ENCODE measurements at regions not wholly inside any gene's neighbourhood (a gene's known extent, or its start where the extent isn't known, plus 50 kb on each side); places are given as distances from the start of the nearest gene placed in this dataset.

- H3K9me3 Mint-ChIP-seq: peaks cover 5% of the 10 kb centered on the region
- H3K4me3 Mint-ChIP-seq: no peak overlapping the region
- no peak for DNase-seq
Measured at GRCh38 chr5:159533197-159533596, 202.9 kb upstream of the IL12B start.

GRCh38 chr5:159536166-159536565 lies 205.9 kb upstream of the IL12B start:
- ATAC-seq (no peak), DNase-seq (no peak)
- no peaks in the 10 kb centered on the region for H3K9me3 Mint-ChIP-seq
- no peaks in the 10 kb centered on the region for H3K36me3 Mint-ChIP-seq (ENCODE audit: insufficient read depth)
- no peak overlapping the region for H3K4me3 Mint-ChIP-seq
- H3K4me1 Mint-ChIP-seq (ENCODE audit: low read depth): no peaks in the 10 kb centered on the region
- H3K27me3 Mint-ChIP-seq (ENCODE audit: low read depth): peaks cover 8% of the 10 kb centered on the region

More at GRCh38 chr5:159533197-159533596, 202.9 kb upstream of the IL12B start:
- ATAC-seq: no peak
- H3K4me1 Mint-ChIP-seq (ENCODE audit: low read depth): no peaks in the 10 kb centered on the region
- no peaks in the 10 kb centered on the region for H3K36me3 Mint-ChIP-seq (ENCODE audit: insufficient read depth)
- H3K27me3 Mint-ChIP-seq (ENCODE audit: low read depth): peaks cover 8% of the 10 kb centered on the region

- Mint-ChIP-seq H3K27me3 (ENCODE audit: low read depth) (peaks cover 8% of the 10 kb centered on the region), H3K4me1 (ENCODE audit: low read depth) (no peaks in the 10 kb centered on the region), H3K4me3 (no peak overlapping the region), H3K9me3 (no peaks in the 10 kb centered on the region), H3K36me3 (ENCODE audit: insufficient read depth) (no peaks in the 10 kb centered on the region)
- DNase-seq (no peak), ATAC-seq (no peak)
Measured at GRCh38 chr5:159536646-159537045, 206.4 kb upstream of the IL12B start.

GRCh38 chr5:159539678-159540077 lies 209.4 kb upstream of the IL12B start:
- H3K4me3 Mint-ChIP-seq: no peak overlapping the region
- DNase-seq (no peak), ATAC-seq (no peak)
- H3K27me3 Mint-ChIP-seq (ENCODE audit: low read depth): peaks cover 13% of the 10 kb centered on the region
- no peaks in the 10 kb centered on the region for H3K4me1 Mint-ChIP-seq (ENCODE audit: low read depth)
- H3K36me3 Mint-ChIP-seq (ENCODE audit: insufficient read depth): no peaks in the 10 kb centered on the region
- peaks cover 6% of the 10 kb centered on the region for H3K9me3 Mint-ChIP-seq

- ATAC-seq: no peak
- peaks cover 12% of the 10 kb centered on the region for H3K9me3 Mint-ChIP-seq
- DNase-seq: no peak
- H3K4me1 Mint-ChIP-seq (ENCODE audit: low read depth): no peaks in the 10 kb centered on the region
- peaks cover 11% of the 10 kb centered on the region for H3K27me3 Mint-ChIP-seq (ENCODE audit: low read depth)
- H3K4me3 Mint-ChIP-seq: no peak overlapping the region
- peaks cover 2% of the 10 kb centered on the region for H3K36me3 Mint-ChIP-seq (ENCODE audit: insufficient read depth)
Measured at GRCh38 chr5:159543326-159543725, 213.0 kb upstream of the IL12B start.

- ATAC-seq (no peak), DNase-seq (no peak)
- Mint-ChIP-seq H3K36me3 (ENCODE audit: insufficient read depth) (peaks cover 2% of the 10 kb centered on the region), H3K4me1 (ENCODE audit: low read depth) (no peaks in the 10 kb centered on the region), H3K27me3 (ENCODE audit: low read depth) (peaks cover 11% of the 10 kb centered on the region), H3K9me3 (peaks cover 12% of the 10 kb centered on the region), H3K4me3 (no peak overlapping the region)
Measured at GRCh38 chr5:159545156-159545555, 214.9 kb upstream of the IL12B start.

GRCh38 chr5:159547466-159548195 lies 217.3 kb upstream of the IL12B start:
- Mint-ChIP-seq H3K36me3 (ENCODE audit: insufficient read depth) (peaks cover 2% of the 10 kb centered on the region), H3K9me3 (peaks cover 7% of the 10 kb centered on the region), H3K27me3 (ENCODE audit: low read depth) (peaks cover 6% of the 10 kb centered on the region), H3K4me1 (ENCODE audit: low read depth) (no peaks in the 10 kb centered on the region), H3K4me3 (no peak overlapping the region)
- DNase-seq (no peak), ATAC-seq (no peak)

GRCh38 chr5:159548517-159548916 lies 218.2 kb upstream of the IL12B start:
- Mint-ChIP-seq H3K36me3 (ENCODE audit: insufficient read depth) (peaks cover 2% of the 10 kb centered on the region), H3K4me3 (no peak overlapping the region), H3K9me3 (peaks cover 7% of the 10 kb centered on the region), H3K4me1 (ENCODE audit: low read depth) (no peaks in the 10 kb centered on the region), H3K27me3 (ENCODE audit: low read depth) (peaks cover 6% of the 10 kb centered on the region)
- no peak for DNase-seq
- ATAC-seq: no peak

- DNase-seq (no peak), ATAC-seq (no peak)
- H3K36me3 Mint-ChIP-seq (ENCODE audit: insufficient read depth): peaks cover 2% of the 10 kb centered on the region
- H3K4me3 Mint-ChIP-seq: no peak overlapping the region
- H3K9me3 Mint-ChIP-seq: peaks cover 7% of the 10 kb centered on the region
- no peaks in the 10 kb centered on the region for H3K4me1 Mint-ChIP-seq (ENCODE audit: low read depth)
- H3K27me3 Mint-ChIP-seq (ENCODE audit: low read depth): peaks cover 6% of the 10 kb centered on the region
Measured at GRCh38 chr5:159549046-159549445, 218.8 kb upstream of the IL12B start.

GRCh38 chr5:159550951-159551350 lies 220.7 kb upstream of the IL12B start:
- ATAC-seq (no peak), DNase-seq (no peak)
- Mint-ChIP-seq H3K4me3 (no peak overlapping the region), H3K27me3 (ENCODE audit: low read depth) (peaks cover 6% of the 10 kb centered on the region), H3K9me3 (peaks cover 7% of the 10 kb centered on the region), H3K4me1 (ENCODE audit: low read depth) (no peaks in the 10 kb centered on the region), H3K36me3 (ENCODE audit: insufficient read depth) (peaks cover 2% of the 10 kb centered on the region)

GRCh38 chr5:159552751-159553150 lies 222.5 kb upstream of the IL12B start:
- ATAC-seq (no peak), DNase-seq (no peak)
- Mint-ChIP-seq H3K27me3 (ENCODE audit: low read depth) (peaks cover 3% of the 10 kb centered on the region), H3K36me3 (ENCODE audit: insufficient read depth) (no peaks in the 10 kb centered on the region), H3K4me1 (ENCODE audit: low read depth) (no peaks in the 10 kb centered on the region), H3K9me3 (no peaks in the 10 kb centered on the region), H3K4me3 (no peak overlapping the region)

- no peaks in the 10 kb centered on the region for H3K4me1 Mint-ChIP-seq (ENCODE audit: low read depth)
- DNase-seq (no peak), ATAC-seq (no peak)
- no peaks in the 10 kb centered on the region for H3K36me3 Mint-ChIP-seq (ENCODE audit: insufficient read depth)
- H3K9me3 Mint-ChIP-seq: no peaks in the 10 kb centered on the region
- peaks cover under 1% of the 10 kb centered on the region for H3K27me3 Mint-ChIP-seq (ENCODE audit: low read depth)
- H3K4me3 Mint-ChIP-seq: no peak overlapping the region
Measured at GRCh38 chr5:159553792-159554191, 223.5 kb upstream of the IL12B start.

GRCh38 chr5:159555084-159555483 lies 224.8 kb upstream of the IL12B start:
- DNase-seq (no peak), ATAC-seq (no peak)
- Mint-ChIP-seq H3K4me3 (no peak overlapping the region), H3K27me3 (ENCODE audit: low read depth) (peaks cover 7% of the 10 kb centered on the region), H3K4me1 (ENCODE audit: low read depth) (no peaks in the 10 kb centered on the region), H3K9me3 (no peaks in the 10 kb centered on the region), H3K36me3 (ENCODE audit: insufficient read depth) (no peaks in the 10 kb centered on the region)

GRCh38 chr5:159559337-159559736 lies 229.1 kb upstream of the IL12B start:
- no peaks in the 10 kb centered on the region for H3K9me3 Mint-ChIP-seq
- no peak for ATAC-seq
- peaks cover 17% of the 10 kb centered on the region for H3K27me3 Mint-ChIP-seq (ENCODE audit: low read depth)

GRCh38 chr5:159560088-159560487 lies 229.8 kb upstream of the IL12B start:
- H3K36me3 Mint-ChIP-seq (ENCODE audit: insufficient read depth): no peaks in the 10 kb centered on the region
- DNase-seq (no peak), ATAC-seq (no peak)
- peaks cover 17% of the 10 kb centered on the region for H3K27me3 Mint-ChIP-seq (ENCODE audit: low read depth)
- H3K9me3 Mint-ChIP-seq: no peaks in the 10 kb centered on the region
- H3K4me1 Mint-ChIP-seq (ENCODE audit: low read depth): no peaks in the 10 kb centered on the region
- H3K4me3 Mint-ChIP-seq: no peak overlapping the region

More at GRCh38 chr5:159559337-159559736, 229.1 kb upstream of the IL12B start:
- Mint-ChIP-seq H3K36me3 (ENCODE audit: insufficient read depth) (no peaks in the 10 kb centered on the region), H3K4me1 (ENCODE audit: low read depth) (no peaks in the 10 kb centered on the region), H3K4me3 (no peak overlapping the region)
- no peak for DNase-seq

Data from activated T-cell treated with anti-CD3 and anti-CD28 coated beads, Interleukin-2, amount 50 U/mL, for 4 hours (primary cell).